AG10803 (cell line): ENCODE measurements at regions not wholly inside any gene's neighbourhood (a gene's known extent, or its start where the extent isn't known, plus 50 kb on each side); places are given as distances from the start of the nearest gene placed in this dataset.

Source experiments
- DNase-seq: peaks from one replicate; pipeline ENCODE4 v3.0.0; 2010; ENCODE audit warnings: low read depth
- H3K4me3 ChIP-seq: 2 replicates; pipeline ENCODE4 v1.5.1; 2011; ENCODE audit warnings: mild to moderate bottlenecking, low read length, control low read depth
- TF ChIP-seq, protein P1 (sequence below): conservative IDR thresholded peaks from 2 replicates; pipeline ENCODE4 v1.5.1; 2011; ENCODE audit warnings: mild to moderate bottlenecking, low read length, control low read depth, inconsistent platforms

DNA sequence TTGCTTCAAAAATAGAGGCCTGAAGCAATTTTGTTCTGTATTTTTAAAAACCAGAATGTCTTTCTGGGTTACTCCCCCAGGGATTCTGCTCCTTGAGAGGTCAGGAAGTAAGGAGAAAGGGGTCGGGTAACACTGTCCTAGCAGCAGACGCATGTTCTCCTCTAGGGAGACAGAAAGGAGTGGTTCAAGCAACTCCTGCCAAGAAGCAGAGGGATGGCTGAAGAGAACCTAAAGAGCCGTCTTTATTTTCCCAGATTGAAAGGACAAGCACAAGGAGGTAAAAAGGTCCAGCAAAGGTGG lies 58.0 kb upstream of the SLC4A11 start:
- TF ChIP-seq, protein P1, sequence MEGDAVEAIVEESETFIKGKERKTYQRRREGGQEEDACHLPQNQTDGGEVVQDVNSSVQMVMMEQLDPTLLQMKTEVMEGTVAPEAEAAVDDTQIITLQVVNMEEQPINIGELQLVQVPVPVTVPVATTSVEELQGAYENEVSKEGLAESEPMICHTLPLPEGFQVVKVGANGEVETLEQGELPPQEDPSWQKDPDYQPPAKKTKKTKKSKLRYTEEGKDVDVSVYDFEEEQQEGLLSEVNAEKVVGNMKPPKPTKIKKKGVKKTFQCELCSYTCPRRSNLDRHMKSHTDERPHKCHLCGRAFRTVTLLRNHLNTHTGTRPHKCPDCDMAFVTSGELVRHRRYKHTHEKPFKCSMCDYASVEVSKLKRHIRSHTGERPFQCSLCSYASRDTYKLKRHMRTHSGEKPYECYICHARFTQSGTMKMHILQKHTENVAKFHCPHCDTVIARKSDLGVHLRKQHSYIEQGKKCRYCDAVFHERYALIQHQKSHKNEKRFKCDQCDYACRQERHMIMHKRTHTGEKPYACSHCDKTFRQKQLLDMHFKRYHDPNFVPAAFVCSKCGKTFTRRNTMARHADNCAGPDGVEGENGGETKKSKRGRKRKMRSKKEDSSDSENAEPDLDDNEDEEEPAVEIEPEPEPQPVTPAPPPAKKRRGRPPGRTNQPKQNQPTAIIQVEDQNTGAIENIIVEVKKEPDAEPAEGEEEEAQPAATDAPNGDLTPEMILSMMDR = no peak
- DNase-seq = no peak
- H3K4me3 ChIP-seq = no peak overlapping the region

DNA sequence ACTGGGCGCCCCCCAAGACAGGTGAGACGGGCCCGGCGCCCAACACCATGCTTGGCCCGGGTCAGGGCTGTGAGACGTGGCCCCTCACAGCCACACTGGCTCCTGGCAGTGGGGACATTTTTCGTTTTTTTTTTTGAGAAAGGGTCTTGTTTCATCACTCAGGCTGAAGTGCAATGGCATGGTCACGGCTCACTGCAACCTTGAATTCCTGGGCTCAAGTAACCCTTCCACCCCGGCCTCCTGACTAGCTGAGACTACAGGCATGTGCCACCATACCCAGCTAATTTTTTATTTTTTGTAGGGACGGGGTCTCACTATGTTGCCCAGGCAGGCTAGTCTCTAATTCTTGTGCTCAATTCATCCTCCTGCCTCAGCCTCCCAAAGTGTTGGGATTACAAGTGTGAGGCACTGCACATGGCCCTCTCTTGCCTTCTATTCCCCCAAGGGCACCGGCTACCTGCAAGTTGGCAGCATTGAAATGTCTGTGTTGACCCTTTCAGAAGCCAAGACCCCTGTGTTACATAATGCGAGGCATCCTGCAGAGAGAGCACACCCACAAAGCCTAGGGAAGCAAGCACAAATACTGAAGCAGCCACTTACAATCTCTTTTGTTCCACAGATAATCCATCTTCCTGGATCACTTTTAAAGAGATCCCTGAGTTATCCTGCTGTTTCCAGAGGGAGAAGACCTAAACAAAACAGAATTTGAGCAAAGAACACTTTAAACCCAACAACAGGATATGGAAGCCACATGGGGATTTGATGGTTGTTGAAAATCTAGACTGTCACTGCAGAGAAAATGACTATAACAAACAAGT lies 57.5 kb upstream of the SLC4A11 start:
- no peak for DNase-seq
- TF ChIP-seq, protein P1 = no peak
- H3K4me3 ChIP-seq = no peak overlapping the region
